Muscle of leg (tissue), 3 donors: ENCODE measurements at regions not wholly inside any gene's neighbourhood (a gene's known extent, or its start where the extent isn't known, plus 50 kb on each side); places are given as distances from the start of the nearest gene placed in this dataset.

Experiments
- DNase-seq: peaks from one replicate; pipeline ENCODE4 v3.0.0; 2013
- H3K27ac ChIP-seq: one replicate; pipeline ENCODE4 v1.5.1; 2013; ENCODE audit warnings: mild to moderate bottlenecking, low read length, control low read depth
- H3K27me3 ChIP-seq: one replicate; pipeline ENCODE4 v1.6.1; 2013; ENCODE audit warnings: low read length; ENCODE audit not compliant: control insufficient read depth, insufficient read depth
- H3K36me3 ChIP-seq: one replicate; pipeline ENCODE4 v1.6.1; 2013; ENCODE audit warnings: low read length; ENCODE audit not compliant: control insufficient read depth, insufficient read depth
- H3K4me1 ChIP-seq: one replicate; pipeline ENCODE4 v1.6.1; 2013; ENCODE audit warnings: low read length; ENCODE audit not compliant: control insufficient read depth, insufficient read depth
- H3K4me3 ChIP-seq: one replicate; pipeline ENCODE4 v1.5.1; 2013; ENCODE audit warnings: low read length, control low read depth
- H3K9me3 ChIP-seq: replicated peaks from 2 replicates; pipeline ENCODE4 v1.6.1; 2013; ENCODE audit warnings: low read depth, low read length; ENCODE audit not compliant: control insufficient read depth
- WGBS: methylation state at CpG from one replicate; pipeline ENCODE4 v1.1.5; 2013; ENCODE audit warnings: missing lambda C conversion rate; ENCODE audit not compliant: insufficient coverage; 5-methylcytosine and 5-hydroxymethylcytosine counted together

DNA sequence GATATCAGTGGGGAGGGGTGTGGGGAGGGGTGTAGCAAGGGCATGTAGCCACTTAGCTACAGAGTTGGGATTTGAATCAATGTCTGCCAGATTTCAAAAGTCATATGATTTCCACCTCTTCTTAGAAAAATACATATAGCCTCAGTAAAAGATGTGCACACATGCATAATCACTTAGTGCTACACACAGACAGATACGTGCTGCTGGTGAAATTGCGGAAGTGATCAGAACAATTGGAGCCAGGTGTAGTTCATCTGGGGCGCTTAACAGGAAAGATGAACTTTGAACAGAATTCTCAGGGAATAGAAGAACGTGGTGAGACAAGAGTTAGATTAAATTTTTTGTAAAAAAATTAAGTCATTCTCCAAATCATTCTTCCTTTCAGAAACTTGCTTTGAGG, 333.1 kb downstream of the KCNRG start:
- H3K27ac ChIP-seq, result no peak overlapping the region
- H3K4me1 ChIP-seq, result peaks cover 3% of the 10 kb centered on the region
- H3K4me3 ChIP-seq, result no peak overlapping the region
- no CpG with 5 or more reads among the region's 4 CpGs for WGBS
- no peaks in the 10 kb centered on the region for H3K27me3 ChIP-seq
- peak; percentile 54 for DNase-seq
- H3K36me3 ChIP-seq, result no peaks in the 10 kb centered on the region
- H3K9me3 ChIP-seq, result no peaks in the 10 kb centered on the region

DNA sequence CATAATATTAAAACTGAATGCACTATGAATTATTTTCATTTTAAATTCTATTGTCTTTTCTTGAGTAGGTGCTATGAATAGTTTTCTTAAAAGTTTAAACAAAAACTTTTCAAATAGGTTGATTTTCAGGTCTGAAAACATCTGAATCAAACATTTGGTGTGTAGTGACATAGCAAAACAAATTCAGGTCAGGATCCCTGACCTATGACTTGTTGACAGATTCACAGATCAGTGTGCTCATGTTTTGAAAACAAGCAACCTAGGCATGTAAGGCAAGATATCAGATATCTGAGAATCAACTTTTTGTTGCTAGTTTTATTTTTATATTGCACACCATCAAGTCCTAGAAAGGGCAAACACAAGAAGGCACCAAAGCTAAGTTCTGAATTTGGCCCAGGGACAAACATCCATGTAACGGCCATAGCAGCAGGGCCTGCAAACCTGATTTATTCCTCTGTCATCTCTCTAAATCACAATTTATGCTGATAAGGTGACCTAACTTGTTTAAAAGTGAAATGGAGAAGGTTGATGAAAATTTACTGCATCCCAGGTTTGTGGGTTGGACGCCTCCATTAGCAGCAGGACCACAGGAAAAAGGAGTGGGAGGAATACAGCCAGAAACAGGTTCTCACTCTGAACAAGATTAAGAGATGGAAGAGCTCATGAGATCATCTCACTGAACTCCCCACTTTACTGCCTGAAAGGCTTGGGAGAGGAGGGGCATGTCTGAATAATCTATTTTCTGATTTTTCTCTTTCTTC, 337.7 kb downstream of the KCNRG start:
- no peaks in the 10 kb centered on the region for H3K9me3 ChIP-seq

DNA sequence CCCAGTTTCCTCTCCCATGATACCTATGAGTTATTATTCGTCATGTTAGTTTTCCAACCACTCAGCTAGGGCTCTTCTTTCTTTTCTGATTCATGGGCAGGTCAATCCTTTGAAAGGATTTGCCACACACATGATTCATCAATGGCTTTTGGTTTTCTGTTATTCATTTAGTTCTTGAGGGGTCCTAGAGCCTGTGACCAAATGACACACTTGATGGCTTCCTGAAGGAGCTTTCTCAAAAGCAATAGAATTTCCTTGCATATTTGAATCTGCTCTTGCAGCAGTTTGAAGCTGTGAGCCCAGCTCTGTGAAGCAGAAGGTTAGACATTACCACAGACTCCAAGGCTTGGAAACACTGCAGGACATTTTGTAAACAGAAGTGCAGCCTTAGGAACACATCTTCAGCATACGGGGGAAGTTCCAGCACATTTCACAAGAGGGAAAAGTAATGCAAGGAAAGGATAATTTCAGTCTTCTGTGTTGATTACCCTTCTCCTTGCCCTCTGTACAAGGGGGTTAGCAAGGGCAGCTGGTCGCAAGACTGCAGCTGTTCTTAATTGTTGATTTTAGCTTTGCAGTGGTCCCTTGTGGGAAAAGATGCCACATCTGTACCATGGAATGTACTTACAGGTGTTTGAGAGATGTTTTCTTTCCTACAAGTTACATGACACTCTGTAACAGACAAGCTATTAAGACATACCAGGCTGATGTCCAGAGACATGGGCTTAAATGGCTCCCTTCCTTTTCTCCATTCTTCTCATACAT, 338.6 kb downstream of the KCNRG start:
- WGBS, result no CpG with 5 or more reads among the region's 3 CpGs
- no peak overlapping the region for H3K27ac ChIP-seq
- H3K9me3 ChIP-seq, result no peaks in the 10 kb centered on the region
- peak; percentile 73 for DNase-seq
- no peaks in the 10 kb centered on the region for H3K27me3 ChIP-seq
- no peaks in the 10 kb centered on the region for H3K36me3 ChIP-seq
- no peak overlapping the region for H3K4me3 ChIP-seq
- peaks cover 21% of the 10 kb centered on the region for H3K4me1 ChIP-seq

More for the DNA sequence above, 337.7 kb downstream of the KCNRG start:
- no peaks in the 10 kb centered on the region for H3K36me3 ChIP-seq
- H3K27ac ChIP-seq, result no peak overlapping the region
- H3K27me3 ChIP-seq, result no peaks in the 10 kb centered on the region
- no CpG with 5 or more reads among the region's 2 CpGs for WGBS
- DNase-seq, result peak; percentile 28
- peaks cover 16% of the 10 kb centered on the region for H3K4me1 ChIP-seq
- no peak overlapping the region for H3K4me3 ChIP-seq

DNA sequence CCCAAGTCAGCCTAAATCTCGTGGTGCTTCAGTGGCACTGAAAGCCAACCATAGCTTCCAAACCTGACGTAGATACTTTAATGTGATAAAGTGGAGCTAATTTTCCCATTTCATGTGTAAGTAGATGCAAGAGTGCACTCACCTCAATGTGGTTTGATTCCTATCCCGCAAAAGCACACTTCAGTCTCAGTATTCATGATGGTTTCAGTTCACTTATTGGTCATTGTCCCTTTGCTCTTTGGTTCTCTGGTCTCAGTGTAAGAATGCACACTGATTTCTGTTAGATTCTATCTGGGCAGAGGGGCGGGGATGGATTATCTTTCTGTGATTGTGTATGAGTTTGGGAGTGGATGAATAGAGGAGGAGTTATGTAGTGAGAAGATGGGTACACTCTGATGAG, 340.6 kb downstream of the KCNRG start:
- Histone ChIP-seq H3K36me3 (no peaks in the 10 kb centered on the region), H3K27me3 (no peaks in the 10 kb centered on the region), H3K9me3 (no peaks in the 10 kb centered on the region), H3K4me3 (no peak overlapping the region), H3K27ac (no peak overlapping the region), H3K4me1 (peaks cover 23% of the 10 kb centered on the region)
- DNase-seq, result no peak
- WGBS, result 94% methylated on average over 2 of the region's 4 CpGs

DNA sequence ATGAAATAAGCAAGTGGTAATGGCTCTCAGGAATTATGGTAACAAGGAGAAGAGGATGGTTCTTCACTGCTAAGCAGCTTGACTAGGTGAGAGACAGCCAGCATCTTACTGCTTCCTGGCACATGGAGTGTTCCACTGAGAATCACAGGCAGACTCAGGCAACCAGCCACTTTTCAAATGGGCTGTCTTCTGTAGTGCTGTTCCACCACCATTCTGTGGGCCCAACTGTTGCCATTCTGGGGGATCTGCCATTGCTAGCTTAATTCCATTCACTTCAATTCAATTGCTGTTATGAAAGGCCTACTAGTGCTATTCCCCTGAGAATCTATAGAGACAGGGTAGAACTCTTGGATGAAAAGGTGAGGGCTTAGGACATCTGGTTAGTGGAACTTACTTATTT, 341.9 kb downstream of the KCNRG start:
- H3K4me3 ChIP-seq, result no peak overlapping the region
- DNase-seq, result no peak
- H3K27ac ChIP-seq, result peak overlapping the region; percentile 77
- H3K36me3 ChIP-seq, result no peaks in the 10 kb centered on the region
- H3K9me3 ChIP-seq, result no peaks in the 10 kb centered on the region
- H3K27me3 ChIP-seq, result no peaks in the 10 kb centered on the region
- peaks cover 26% of the 10 kb centered on the region for H3K4me1 ChIP-seq

DNA sequence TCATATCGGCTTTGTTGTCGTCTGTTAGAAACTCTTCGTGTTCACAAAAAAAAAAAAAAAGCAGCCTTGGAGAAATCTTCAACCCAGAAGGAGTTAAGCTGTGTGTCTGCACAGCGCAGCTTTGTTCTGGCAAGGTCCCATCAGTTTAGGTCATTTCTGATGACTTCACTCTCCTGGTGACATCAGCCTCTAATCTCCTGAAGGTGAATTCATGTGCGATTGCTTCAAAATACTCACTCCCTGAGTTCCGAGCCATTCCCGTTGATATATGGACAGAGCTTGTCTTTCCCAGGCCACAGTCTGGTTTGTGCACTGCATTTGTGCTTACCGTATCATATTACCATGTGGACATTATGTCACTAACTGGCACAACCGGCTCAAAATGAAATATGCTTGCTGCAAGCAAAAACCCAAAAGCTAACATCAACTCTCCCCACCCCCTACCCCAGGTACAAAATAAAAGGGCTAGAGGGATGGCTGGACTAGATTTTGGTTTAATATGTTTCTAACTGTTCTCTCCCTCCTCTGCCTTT, 342.4 kb downstream of the KCNRG start:
- WGBS, result 23% methylated on average over 6 of the region's 9 CpGs

DNA sequence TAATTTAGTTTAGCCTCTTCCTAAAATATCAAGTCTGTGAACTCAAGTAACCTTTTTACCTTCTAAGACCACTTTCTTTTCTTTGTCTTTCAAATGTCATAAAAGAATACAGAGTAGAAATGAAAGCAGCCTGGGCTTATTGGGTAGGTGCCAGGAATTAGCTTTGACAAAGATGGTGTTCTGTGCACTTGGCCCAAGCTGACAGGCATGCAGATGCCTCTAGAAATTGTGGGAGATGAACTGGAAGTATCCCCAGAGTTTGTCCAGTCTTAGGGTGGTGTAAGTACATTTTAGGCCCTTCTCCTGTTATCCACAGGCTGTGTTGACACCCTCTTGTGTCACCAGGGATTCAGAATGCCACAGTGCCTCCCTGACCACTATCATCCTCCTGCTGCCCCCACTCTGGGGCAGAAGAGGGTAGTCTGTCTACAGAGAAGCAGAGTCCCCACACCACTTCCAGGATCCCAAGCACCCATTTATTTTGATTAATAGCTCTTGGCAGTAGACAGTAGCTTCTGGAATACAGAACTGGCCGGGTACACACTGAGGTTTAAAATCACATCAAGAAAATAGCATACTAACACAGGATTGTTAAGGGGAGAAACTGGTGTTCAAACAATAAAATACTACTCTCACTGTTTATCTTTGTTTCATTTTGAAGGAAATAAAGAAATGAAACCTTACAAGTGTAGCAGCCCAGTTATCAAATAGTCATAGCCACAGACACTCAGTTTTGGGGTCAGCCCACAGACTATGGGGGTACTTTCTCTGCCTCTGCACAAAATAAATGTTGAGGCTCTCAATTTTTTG, 343.2 kb downstream of the KCNRG start:
- WGBS, result no CpG with 5 or more reads among the region's 1 CpG
- H3K4me3 ChIP-seq, result no peak overlapping the region
- no peaks in the 10 kb centered on the region for H3K36me3 ChIP-seq
- H3K9me3 ChIP-seq, result no peaks in the 10 kb centered on the region
- H3K27ac ChIP-seq, result peak overlapping the region; percentile 77
- no peaks in the 10 kb centered on the region for H3K27me3 ChIP-seq
- peaks cover 26% of the 10 kb centered on the region for H3K4me1 ChIP-seq
- DNase-seq, result peak; percentile 64

More for the DNA sequence above, 342.4 kb downstream of the KCNRG start:
- DNase-seq, result peak; percentile 88
- H3K36me3 ChIP-seq, result no peaks in the 10 kb centered on the region
- no peak overlapping the region for H3K4me3 ChIP-seq
- H3K9me3 ChIP-seq, result no peaks in the 10 kb centered on the region
- H3K4me1 ChIP-seq, result peaks cover 26% of the 10 kb centered on the region
- H3K27me3 ChIP-seq, result no peaks in the 10 kb centered on the region
- H3K27ac ChIP-seq, result peak overlapping the region; percentile 77

DNA sequence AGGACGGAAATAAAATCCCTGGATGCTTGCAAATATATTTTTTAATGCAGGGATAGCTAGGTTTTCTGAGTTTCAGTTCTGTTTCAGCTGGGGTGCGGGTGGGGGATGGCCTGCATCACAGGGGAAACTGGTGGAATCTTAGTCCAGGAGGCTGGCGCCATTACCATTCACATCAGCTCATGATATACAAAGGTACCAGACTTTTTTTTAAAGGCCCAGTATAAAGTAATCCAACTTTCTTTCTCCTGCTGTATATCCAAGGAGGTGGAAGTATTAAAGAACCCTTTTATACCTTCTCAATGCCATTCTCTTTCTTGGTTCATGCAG, 343.8 kb downstream of the KCNRG start:
- no peak for DNase-seq
- Histone ChIP-seq H3K4me3 (no peak overlapping the region), H3K27me3 (no peaks in the 10 kb centered on the region), H3K9me3 (no peaks in the 10 kb centered on the region), H3K27ac (no peak overlapping the region), H3K4me1 (peaks cover 24% of the 10 kb centered on the region), H3K36me3 (no peaks in the 10 kb centered on the region)
- WGBS, result no CpG with 5 or more reads among the region's 3 CpGs

DNA sequence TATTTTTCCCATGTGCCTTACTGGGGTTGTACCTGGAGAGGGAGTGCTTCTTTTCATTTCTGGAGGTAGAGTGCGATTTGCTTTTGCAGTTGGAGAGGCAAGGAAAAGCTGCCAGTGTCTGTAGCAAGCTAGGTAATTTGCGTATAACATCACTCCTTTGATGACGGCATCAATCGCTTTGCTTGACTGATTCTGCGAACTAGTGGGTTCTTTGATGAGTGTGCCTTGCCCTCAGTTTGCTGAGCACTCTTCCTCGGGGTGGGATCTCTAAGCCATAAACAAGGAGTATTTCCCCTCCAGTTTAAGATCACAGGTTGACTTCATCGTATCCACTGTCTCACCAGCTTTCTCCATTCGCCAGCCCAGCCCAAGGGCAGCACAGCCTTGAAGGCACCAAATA, 344.5 kb downstream of the KCNRG start:
- Histone ChIP-seq H3K4me1 (peaks cover 21% of the 10 kb centered on the region), H3K27ac (no peak overlapping the region), H3K27me3 (no peaks in the 10 kb centered on the region), H3K36me3 (no peaks in the 10 kb centered on the region), H3K9me3 (no peaks in the 10 kb centered on the region), H3K4me3 (no peak overlapping the region)
- no peak for DNase-seq
- 91% methylated on average over 6 of the region's 8 CpGs for WGBS

DNA sequence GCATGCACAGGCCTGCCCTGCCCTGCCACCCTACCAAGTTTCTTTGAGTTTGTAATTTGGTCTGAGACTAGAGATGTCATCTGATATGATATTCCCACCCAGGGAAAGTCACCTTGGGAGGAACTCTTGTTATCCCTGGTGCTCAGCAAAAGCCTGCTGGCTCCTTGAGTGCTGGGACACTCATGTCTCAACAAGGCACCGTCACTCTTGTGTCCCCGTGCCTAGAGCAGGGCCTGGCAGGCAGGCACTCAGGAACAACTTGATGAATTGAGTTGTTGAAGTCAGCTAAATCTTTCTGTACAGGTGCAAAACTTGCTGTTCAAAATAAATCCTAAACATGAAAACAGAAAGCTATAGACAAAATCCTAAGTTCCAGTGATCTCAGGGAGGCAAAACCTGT, 345.4 kb downstream of the KCNRG start:
- no peak for DNase-seq
- no peaks in the 10 kb centered on the region for H3K27me3 ChIP-seq
- no peaks in the 10 kb centered on the region for H3K9me3 ChIP-seq
- H3K4me1 ChIP-seq, result peaks cover 21% of the 10 kb centered on the region
- no peak overlapping the region for H3K4me3 ChIP-seq
- no peak overlapping the region for H3K27ac ChIP-seq
- H3K36me3 ChIP-seq, result no peaks in the 10 kb centered on the region
- 80% methylated on average over 1 of the region's 2 CpGs for WGBS
